DOHH2 (cell line): ENCODE measurements at regions not wholly inside any gene's neighbourhood (a gene's known extent, or its start where the extent isn't known, plus 50 kb on each side); places are given as distances from the start of the nearest gene placed in this dataset.

Experiments used
- H3F3A ChIP-seq: fragments of 200-600 bp; sonication (generic), shearing (Covaris generic); 2 replicates; pipeline ENCODE4 v1.6.0; 2016; ENCODE audit warnings: antibody characterized with exemption, mild to moderate bottlenecking; ENCODE audit not compliant: control insufficient read depth, insufficient read depth
- H3K27ac ChIP-seq: fragments of 200-600 bp; sonication (generic); 2 replicates; pipeline ENCODE4 v1.5.1; 2014; ENCODE audit warnings: low read depth, mild to moderate bottlenecking, low read length, moderate library complexity
- H3K27me3 ChIP-seq: fragments of 200-600 bp; sonication (generic); 2 replicates; pipeline ENCODE4 v1.6.1; 2014; ENCODE audit warnings: mild to moderate bottlenecking, low read length, mixed read lengths; ENCODE audit not compliant: control insufficient read depth
- H3K36me3 ChIP-seq: fragments of 200-600 bp; sonication (generic); 2 replicates; pipeline ENCODE4 v1.6.1; 2014; ENCODE audit warnings: mild to moderate bottlenecking, low read length, moderate library complexity, mixed read lengths; ENCODE audit not compliant: control insufficient read depth
- H3K4me1 ChIP-seq: fragments of 200-600 bp; sonication (generic); 2 replicates; pipeline ENCODE4 v1.6.1; 2014; ENCODE audit warnings: mild to moderate bottlenecking, low read length, mixed read lengths; ENCODE audit not compliant: control insufficient read depth
- H3K4me2 ChIP-seq: fragments of 200-600 bp; sonication (generic); 2 replicates; pipeline ENCODE4 v1.6.0; 2014; ENCODE audit warnings: mild to moderate bottlenecking, low read length, moderate library complexity
- H3K4me3 ChIP-seq: fragments of 200-600 bp; sonication (generic); 2 replicates; pipeline ENCODE4 v1.5.1; 2014; ENCODE audit warnings: mild to moderate bottlenecking, low read length, mixed read lengths
- H3K79me2 ChIP-seq: fragments of 200-600 bp; sonication (generic); 2 replicates; pipeline ENCODE4 v1.6.1; 2014; ENCODE audit warnings: mild to moderate bottlenecking, low read length, mixed read lengths; ENCODE audit not compliant: control insufficient read depth
- H3K9me2 ChIP-seq: fragments of 200-600 bp; sonication (generic); replicated peaks from 2 replicates; pipeline ENCODE4 v1.6.1; 2014; ENCODE audit warnings: mild to moderate bottlenecking, low read length, mixed read lengths; ENCODE audit not compliant: control insufficient read depth
- H3K9me3 ChIP-seq: fragments of 200-600 bp; sonication (generic); 2 replicates; pipeline ENCODE4 v1.6.1; 2014; ENCODE audit warnings: antibody characterized with exemption, low read length, mixed read lengths; ENCODE audit not compliant: control insufficient read depth, insufficient read depth
- H4K20me1 ChIP-seq: fragments of 200-600 bp; sonication (generic); 2 replicates; pipeline ENCODE4 v1.6.0; 2014; ENCODE audit warnings: low read depth, mild to moderate bottlenecking, antibody characterized with exemption, low read length, moderate library complexity; ENCODE audit not compliant: control insufficient read depth, insufficient read depth
- EZH2phosphoT487 ChIP-seq: fragments of 200-600 bp; sonication (generic); IDR thresholded peaks from 2 replicates; pipeline ENCODE4 v1.6.1; 2017; ENCODE audit warnings: borderline replicate concordance, mild to moderate bottlenecking, antibody characterized with exemption, low read length, moderate library complexity, mixed read lengths
- TF ChIP-seq, protein P1 (sequence below): fragments of 200-600 bp; sonication (generic); IDR thresholded peaks from one replicate; pipeline ENCODE4 v1.5.1; 2014; ENCODE audit warnings: antibody characterized with exemption, mild to moderate bottlenecking, low read depth, low read length; ENCODE audit not compliant: poor library complexity, severe bottlenecking

GRCh38 chr10:90587081-90587491, 270.8 kb downstream of the HTR7 start:
- no peaks in the 10 kb centered on the region; the same call in 1 of the 2 replicates for H3K27me3 ChIP-seq
- H4K20me1 ChIP-seq, result no peaks in the 10 kb centered on the region
- H3K9me3 ChIP-seq, result no peaks in the 10 kb centered on the region
- no peaks in the 10 kb centered on the region for H3F3A ChIP-seq
- no peak overlapping the region for H3K27ac ChIP-seq
- TF ChIP-seq EZH2phosphoT487, result no peak
- TF ChIP-seq, protein P1, sequence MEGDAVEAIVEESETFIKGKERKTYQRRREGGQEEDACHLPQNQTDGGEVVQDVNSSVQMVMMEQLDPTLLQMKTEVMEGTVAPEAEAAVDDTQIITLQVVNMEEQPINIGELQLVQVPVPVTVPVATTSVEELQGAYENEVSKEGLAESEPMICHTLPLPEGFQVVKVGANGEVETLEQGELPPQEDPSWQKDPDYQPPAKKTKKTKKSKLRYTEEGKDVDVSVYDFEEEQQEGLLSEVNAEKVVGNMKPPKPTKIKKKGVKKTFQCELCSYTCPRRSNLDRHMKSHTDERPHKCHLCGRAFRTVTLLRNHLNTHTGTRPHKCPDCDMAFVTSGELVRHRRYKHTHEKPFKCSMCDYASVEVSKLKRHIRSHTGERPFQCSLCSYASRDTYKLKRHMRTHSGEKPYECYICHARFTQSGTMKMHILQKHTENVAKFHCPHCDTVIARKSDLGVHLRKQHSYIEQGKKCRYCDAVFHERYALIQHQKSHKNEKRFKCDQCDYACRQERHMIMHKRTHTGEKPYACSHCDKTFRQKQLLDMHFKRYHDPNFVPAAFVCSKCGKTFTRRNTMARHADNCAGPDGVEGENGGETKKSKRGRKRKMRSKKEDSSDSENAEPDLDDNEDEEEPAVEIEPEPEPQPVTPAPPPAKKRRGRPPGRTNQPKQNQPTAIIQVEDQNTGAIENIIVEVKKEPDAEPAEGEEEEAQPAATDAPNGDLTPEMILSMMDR, result no peak
- H3K4me1 ChIP-seq, result no peaks in the 10 kb centered on the region
- no peaks in the 10 kb centered on the region for H3K79me2 ChIP-seq
- H3K9me2 ChIP-seq, result no peaks in the 10 kb centered on the region
- no peaks in the 10 kb centered on the region for H3K36me3 ChIP-seq
- H3K4me2 ChIP-seq, result no peak overlapping the region
- H3K4me3 ChIP-seq, result no peak overlapping the region

DNA sequence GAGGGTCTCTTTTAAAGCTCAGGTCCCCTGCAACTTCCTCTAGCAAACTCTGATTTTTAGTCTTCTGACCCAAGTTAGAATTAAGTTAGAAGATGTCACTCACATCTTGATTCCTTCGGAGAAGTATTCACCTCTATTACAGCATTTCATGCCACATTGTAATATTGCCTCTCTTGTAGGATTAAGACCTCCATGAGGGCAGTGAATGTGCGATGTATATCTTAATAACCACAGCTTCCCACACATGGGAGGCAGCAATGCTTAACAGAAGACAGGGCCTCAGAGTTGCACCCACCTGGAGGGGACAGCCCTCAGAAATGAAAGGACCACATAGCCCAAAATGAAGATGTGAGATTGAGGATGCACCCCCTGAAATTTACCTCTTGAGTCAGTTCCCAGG, 270.3 kb downstream of the HTR7 start:
- no peak overlapping the region for H3K27ac ChIP-seq
- no peak overlapping the region for H3K4me3 ChIP-seq
- no peaks in the 10 kb centered on the region for H3F3A ChIP-seq
- no peak overlapping the region for H3K4me2 ChIP-seq
- H3K9me3 ChIP-seq, result no peaks in the 10 kb centered on the region
- no peak for TF ChIP-seq EZH2phosphoT487
- TF ChIP-seq, protein P1, result no peak
- no peaks in the 10 kb centered on the region for H3K4me1 ChIP-seq
- H3K27me3 ChIP-seq, result no peaks in the 10 kb centered on the region; the same call in 1 of the 2 replicates
- no peaks in the 10 kb centered on the region for H3K36me3 ChIP-seq
- H3K79me2 ChIP-seq, result no peaks in the 10 kb centered on the region
- no peaks in the 10 kb centered on the region for H3K9me2 ChIP-seq
- no peaks in the 10 kb centered on the region for H4K20me1 ChIP-seq

DNA sequence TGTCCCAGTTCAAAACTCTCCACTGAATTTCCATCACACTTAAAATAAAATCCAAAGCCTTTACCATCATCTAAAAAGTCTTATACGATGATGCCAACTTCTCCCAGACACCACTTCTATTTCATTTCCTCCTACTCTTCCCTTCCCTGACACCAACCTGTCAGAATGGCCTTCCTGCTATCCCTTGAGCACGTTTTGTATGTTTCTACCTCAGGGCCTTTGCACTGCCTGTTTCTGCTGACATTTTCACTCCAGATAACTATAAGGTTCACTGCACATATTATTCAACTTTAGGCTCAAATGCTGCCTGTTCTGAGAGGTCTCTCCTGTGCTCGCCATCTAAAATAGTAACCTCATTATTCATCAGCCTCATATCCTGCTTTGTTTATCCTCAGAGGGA, 269.6 kb downstream of the HTR7 start:
- no peaks in the 10 kb centered on the region for H4K20me1 ChIP-seq
- no peaks in the 10 kb centered on the region for H3K9me3 ChIP-seq
- H3K4me1 ChIP-seq, result no peaks in the 10 kb centered on the region
- no peaks in the 10 kb centered on the region for H3K79me2 ChIP-seq
- TF ChIP-seq, protein P1, result no peak
- no peak for TF ChIP-seq EZH2phosphoT487
- no peaks in the 10 kb centered on the region; the same call in 1 of the 2 replicates for H3K27me3 ChIP-seq
- no peak overlapping the region for H3K4me3 ChIP-seq
- no peaks in the 10 kb centered on the region for H3K9me2 ChIP-seq
- no peak overlapping the region for H3K27ac ChIP-seq
- no peaks in the 10 kb centered on the region for H3F3A ChIP-seq
- no peak overlapping the region for H3K4me2 ChIP-seq
- H3K36me3 ChIP-seq, result no peaks in the 10 kb centered on the region
